ENCODE measurements at regions not wholly inside any gene's neighbourhood (a gene's known extent, or its start where the extent isn't known, plus 50 kb on each side); places are given as distances from the start of the nearest gene placed in this dataset.

- peaks cover 5% of the 10 kb centered on the region for H3K4me1 Mint-ChIP-seq (ENCODE audit: low read depth)
- no peaks in the 10 kb centered on the region for H3K27me3 Mint-ChIP-seq
- no peak overlapping the region for H3K4me3 Mint-ChIP-seq
- H3K36me3 Mint-ChIP-seq (ENCODE audit: low read depth) = no peaks in the 10 kb centered on the region
- H3K27ac Mint-ChIP-seq = no peak overlapping the region
- H3K9me3 Mint-ChIP-seq = no peaks in the 10 kb centered on the region
These were observed 162.9 kb upstream of the STT3B start for GRCh38 chr3:31369637-31370379.

GRCh38 chr3:31370380-31370666 lies 162.4 kb upstream of the STT3B start:
- Mint-ChIP-seq H3K27ac (no peak overlapping the region), H3K9me3 (no peaks in the 10 kb centered on the region), H3K36me3 (ENCODE audit: low read depth) (no peaks in the 10 kb centered on the region), H3K4me1 (ENCODE audit: low read depth) (peaks cover 3% of the 10 kb centered on the region), H3K4me3 (no peak overlapping the region), H3K27me3 (no peaks in the 10 kb centered on the region)

- no peaks in the 10 kb centered on the region for H3K36me3 Mint-ChIP-seq (ENCODE audit: low read depth)
- H3K4me1 Mint-ChIP-seq (ENCODE audit: low read depth) = peaks cover 3% of the 10 kb centered on the region
- H3K27ac Mint-ChIP-seq = no peak overlapping the region
- H3K9me3 Mint-ChIP-seq = no peaks in the 10 kb centered on the region
- H3K4me3 Mint-ChIP-seq = no peak overlapping the region
- H3K27me3 Mint-ChIP-seq = no peaks in the 10 kb centered on the region
These were observed 162.0 kb upstream of the STT3B start for GRCh38 chr3:31370681-31371080.

GRCh38 chr3:31371484-31372177 lies 161.1 kb upstream of the STT3B start:
- Mint-ChIP-seq H3K27ac (no peak overlapping the region), H3K27me3 (no peaks in the 10 kb centered on the region), H3K4me1 (ENCODE audit: low read depth) (peaks cover 6% of the 10 kb centered on the region), H3K9me3 (no peaks in the 10 kb centered on the region), H3K36me3 (ENCODE audit: low read depth) (no peaks in the 10 kb centered on the region), H3K4me3 (no peak overlapping the region)

GRCh38 chr3:31373681-31374080 lies 159.0 kb upstream of the STT3B start:
- no peak overlapping the region for H3K27ac Mint-ChIP-seq
- peaks cover 17% of the 10 kb centered on the region for H3K4me1 Mint-ChIP-seq (ENCODE audit: low read depth)
- no peak overlapping the region for H3K4me3 Mint-ChIP-seq
- no peaks in the 10 kb centered on the region for H3K27me3 Mint-ChIP-seq
- H3K36me3 Mint-ChIP-seq (ENCODE audit: low read depth) = no peaks in the 10 kb centered on the region
- H3K9me3 Mint-ChIP-seq = no peaks in the 10 kb centered on the region

GRCh38 chr3:31377045-31377642 lies 155.6 kb upstream of the STT3B start:
- no peaks in the 10 kb centered on the region for H3K36me3 Mint-ChIP-seq (ENCODE audit: low read depth)
- H3K4me3 Mint-ChIP-seq = no peak overlapping the region
- H3K4me1 Mint-ChIP-seq (ENCODE audit: low read depth) = peaks cover 15% of the 10 kb centered on the region
- no peak overlapping the region for H3K27ac Mint-ChIP-seq
- no peaks in the 10 kb centered on the region for H3K27me3 Mint-ChIP-seq
- H3K9me3 Mint-ChIP-seq = no peaks in the 10 kb centered on the region

- Mint-ChIP-seq H3K36me3 (ENCODE audit: low read depth) (no peaks in the 10 kb centered on the region), H3K4me3 (no peak overlapping the region), H3K9me3 (no peaks in the 10 kb centered on the region), H3K4me1 (ENCODE audit: low read depth) (peaks cover 15% of the 10 kb centered on the region), H3K27ac (no peak overlapping the region), H3K27me3 (no peaks in the 10 kb centered on the region)
These were observed 154.5 kb upstream of the STT3B start for GRCh38 chr3:31378231-31378630.

GRCh38 chr3:31379598-31379997 lies 153.1 kb upstream of the STT3B start:
- Mint-ChIP-seq H3K4me3 (no peak overlapping the region), H3K36me3 (ENCODE audit: low read depth) (no peaks in the 10 kb centered on the region), H3K27me3 (no peaks in the 10 kb centered on the region), H3K4me1 (ENCODE audit: low read depth) (peaks cover 18% of the 10 kb centered on the region), H3K27ac (no peak overlapping the region), H3K9me3 (no peaks in the 10 kb centered on the region)

- Mint-ChIP-seq H3K4me1 (ENCODE audit: low read depth) (peaks cover 4% of the 10 kb centered on the region), H3K4me3 (no peak overlapping the region), H3K27ac (no peak overlapping the region), H3K27me3 (no peaks in the 10 kb centered on the region), H3K36me3 (ENCODE audit: low read depth) (no peaks in the 10 kb centered on the region), H3K9me3 (peaks cover 11% of the 10 kb centered on the region)
These were observed 149.9 kb upstream of the STT3B start for GRCh38 chr3:31382856-31383255.

GRCh38 chr3:31384117-31384516 lies 148.6 kb upstream of the STT3B start:
- Mint-ChIP-seq H3K9me3 (peaks cover 11% of the 10 kb centered on the region), H3K36me3 (ENCODE audit: low read depth) (no peaks in the 10 kb centered on the region), H3K27me3 (no peaks in the 10 kb centered on the region), H3K27ac (no peak overlapping the region), H3K4me3 (no peak overlapping the region), H3K4me1 (ENCODE audit: low read depth) (peaks cover 3% of the 10 kb centered on the region)

GRCh38 chr3:31389939-31390338 lies 142.8 kb upstream of the STT3B start:
- Mint-ChIP-seq H3K4me1 (ENCODE audit: low read depth) (peaks cover 19% of the 10 kb centered on the region), H3K27ac (no peak overlapping the region), H3K9me3 (peaks cover 11% of the 10 kb centered on the region), H3K4me3 (no peak overlapping the region), H3K27me3 (no peaks in the 10 kb centered on the region), H3K36me3 (ENCODE audit: low read depth) (no peaks in the 10 kb centered on the region)

GRCh38 chr3:31390466-31390865 lies 142.3 kb upstream of the STT3B start:
- Mint-ChIP-seq H3K9me3 (peaks cover 11% of the 10 kb centered on the region), H3K27me3 (no peaks in the 10 kb centered on the region), H3K27ac (no peak overlapping the region), H3K36me3 (ENCODE audit: low read depth) (no peaks in the 10 kb centered on the region), H3K4me3 (no peak overlapping the region), H3K4me1 (ENCODE audit: low read depth) (peaks cover 19% of the 10 kb centered on the region)

GRCh38 chr3:31391150-31391549 lies 141.6 kb upstream of the STT3B start:
- H3K36me3 Mint-ChIP-seq (ENCODE audit: low read depth) = no peaks in the 10 kb centered on the region
- H3K4me3 Mint-ChIP-seq = no peak overlapping the region
- no peak overlapping the region for H3K27ac Mint-ChIP-seq
- no peaks in the 10 kb centered on the region for H3K27me3 Mint-ChIP-seq
- H3K9me3 Mint-ChIP-seq = peaks cover 11% of the 10 kb centered on the region
- peaks cover 19% of the 10 kb centered on the region for H3K4me1 Mint-ChIP-seq (ENCODE audit: low read depth)

GRCh38 chr3:31392568-31392967 lies 140.2 kb upstream of the STT3B start:
- no peaks in the 10 kb centered on the region for H3K36me3 Mint-ChIP-seq (ENCODE audit: low read depth)
- no peaks in the 10 kb centered on the region for H3K27me3 Mint-ChIP-seq
- peaks cover 19% of the 10 kb centered on the region for H3K4me1 Mint-ChIP-seq (ENCODE audit: low read depth)
- peaks cover 2% of the 10 kb centered on the region for H3K9me3 Mint-ChIP-seq
- no peak overlapping the region for H3K4me3 Mint-ChIP-seq
- H3K27ac Mint-ChIP-seq = no peak overlapping the region

GRCh38 chr3:31399271-31399670 lies 133.5 kb upstream of the STT3B start:
- no peak overlapping the region for H3K27ac Mint-ChIP-seq
- H3K4me3 Mint-ChIP-seq = no peak overlapping the region
- H3K27me3 Mint-ChIP-seq = no peaks in the 10 kb centered on the region
- H3K9me3 Mint-ChIP-seq = peaks cover 3% of the 10 kb centered on the region
- H3K36me3 Mint-ChIP-seq (ENCODE audit: low read depth) = no peaks in the 10 kb centered on the region
- H3K4me1 Mint-ChIP-seq (ENCODE audit: low read depth) = peaks cover 22% of the 10 kb centered on the region

Measured in stimulated activated naive CD8-positive, alpha-beta T cell treated with anti-CD3 and anti-CD28 coated beads, Interleukin-15, Interleukin-2, amounts not matched to agents 100 ng/mL and 50 ng/mL, for 24 hours (primary cell).